Transverse colon (tissue), 1 donor: ENCODE measurements at regions not wholly inside any gene's neighbourhood (a gene's known extent, or its start where the extent isn't known, plus 50 kb on each side); places are given as distances from the start of the nearest gene placed in this dataset.

ENCODE experiments used
- EP300 ChIP-seq: sonication (generic); formaldehyde crosslinking; IDR thresholded peaks from one replicate; pipeline ENCODE4 v1.6.1; 2017; ENCODE audit warnings: antibody characterized with exemption, low read depth
- POLR2A ChIP-seq: fragments of 450-650 bp; IDR thresholded peaks from one replicate; pipeline ENCODE4 v1.6.1; 2016; ENCODE audit warnings: antibody characterized with exemption, mild to moderate bottlenecking, moderate library complexity

DNA sequence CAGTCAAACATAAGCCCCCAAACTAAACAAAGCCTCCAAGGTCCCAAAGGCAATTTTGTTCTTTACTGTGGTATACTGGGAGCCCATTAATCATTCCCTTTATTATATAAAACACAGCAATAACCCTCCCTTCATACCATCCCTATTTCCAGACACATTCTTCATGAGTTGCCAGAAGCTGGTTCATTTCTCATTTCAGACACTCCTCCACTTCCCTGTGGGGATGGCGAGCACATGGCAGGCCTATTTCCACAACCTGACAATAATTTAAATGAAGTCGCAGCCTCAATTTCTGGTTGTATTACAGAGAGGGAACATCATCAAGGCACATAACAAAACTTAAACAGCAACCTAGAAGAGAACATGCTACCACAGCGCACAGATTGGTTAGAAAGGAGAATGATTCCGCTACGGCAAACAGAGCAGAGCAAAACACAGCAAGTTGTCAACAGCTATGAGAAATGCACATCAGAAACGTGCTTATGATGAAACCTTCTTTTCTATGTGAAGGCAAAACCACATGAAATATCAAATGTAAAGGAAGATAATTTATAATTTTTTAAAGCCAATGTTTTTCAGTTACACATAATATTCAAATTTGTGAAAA is 63.3 kb upstream of the ARHGEF3 start:
- TF ChIP-seq EP300 (no peak), POLR2A (no peak)
